ENCODE measurements at regions not wholly inside any gene's neighbourhood (a gene's known extent, or its start where the extent isn't known, plus 50 kb on each side); places are given as distances from the start of the nearest gene placed in this dataset.

GRCh38 chr2:120480903-120481445 is 135.0 kb downstream of the INHBB start:
- TF ChIP-seq CTCF (IDR thresholded peaks at IDR 0.05; ENCODE audit: low read length): no peak
- TF ChIP-seq EZH2 (IDR thresholded peaks at IDR 0.05; ENCODE audit: borderline replicate concordance, low read length): no peak

Measured in OCI-LY1 (cell line).